ENCODE measurements at regions not wholly inside any gene's neighbourhood (a gene's known extent, or its start where the extent isn't known, plus 50 kb on each side); places are given as distances from the start of the nearest gene placed in this dataset.

DNA sequence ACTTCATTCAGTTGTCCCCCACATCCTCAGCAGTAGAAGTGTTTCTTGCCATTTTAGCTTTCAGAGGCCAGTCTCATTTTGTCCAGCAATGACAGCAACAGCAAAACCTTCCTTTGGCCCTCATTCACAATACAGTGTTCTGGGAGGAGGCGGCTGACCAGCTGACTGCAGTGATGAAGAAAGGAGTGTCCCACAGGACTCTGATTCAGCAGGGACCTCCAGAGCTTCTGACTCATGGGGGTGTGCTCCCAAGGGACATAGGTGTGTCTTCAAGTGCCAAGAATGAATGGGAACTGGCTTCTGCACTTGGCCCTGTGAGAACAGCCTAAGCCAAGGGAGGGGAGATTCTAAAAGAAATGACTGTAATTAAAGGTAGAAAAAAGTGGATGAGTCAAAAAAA, 147.0 kb upstream of the PELI1 start:
- Histone ChIP-seq H3K27ac (replicated peaks) (no peak overlapping the region), H3K4me3 (replicated peaks; ENCODE audit: insufficient read depth, low read length) (no peak overlapping the region), H3K27me3 (ENCODE audit: insufficient read depth, poor library complexity, severe bottlenecking) (no peaks in the 10 kb centered on the region)
- DNase-seq (ENCODE audit: low read depth in 1 of 2, low spot score in 1 of 2), result no peak
- TF ChIP-seq CTCF (IDR thresholded peaks at IDR 0.05; ENCODE audit: insufficient read depth, low read length) (no peak), SPI1 (IDR thresholded peaks at IDR 0.05; ENCODE audit: borderline replicate concordance, low read depth) (no peak), POLR2AphosphoS5 (IDR thresholded peaks at IDR 0.05; ENCODE audit: low read depth) (no peak), GABPA (IDR thresholded peaks at IDR 0.05; ENCODE audit: low read depth) (no peak), REST (IDR thresholded peaks at IDR 0.05; ENCODE audit: insufficient replicate concordance, low read depth) (no peak)

DNA sequence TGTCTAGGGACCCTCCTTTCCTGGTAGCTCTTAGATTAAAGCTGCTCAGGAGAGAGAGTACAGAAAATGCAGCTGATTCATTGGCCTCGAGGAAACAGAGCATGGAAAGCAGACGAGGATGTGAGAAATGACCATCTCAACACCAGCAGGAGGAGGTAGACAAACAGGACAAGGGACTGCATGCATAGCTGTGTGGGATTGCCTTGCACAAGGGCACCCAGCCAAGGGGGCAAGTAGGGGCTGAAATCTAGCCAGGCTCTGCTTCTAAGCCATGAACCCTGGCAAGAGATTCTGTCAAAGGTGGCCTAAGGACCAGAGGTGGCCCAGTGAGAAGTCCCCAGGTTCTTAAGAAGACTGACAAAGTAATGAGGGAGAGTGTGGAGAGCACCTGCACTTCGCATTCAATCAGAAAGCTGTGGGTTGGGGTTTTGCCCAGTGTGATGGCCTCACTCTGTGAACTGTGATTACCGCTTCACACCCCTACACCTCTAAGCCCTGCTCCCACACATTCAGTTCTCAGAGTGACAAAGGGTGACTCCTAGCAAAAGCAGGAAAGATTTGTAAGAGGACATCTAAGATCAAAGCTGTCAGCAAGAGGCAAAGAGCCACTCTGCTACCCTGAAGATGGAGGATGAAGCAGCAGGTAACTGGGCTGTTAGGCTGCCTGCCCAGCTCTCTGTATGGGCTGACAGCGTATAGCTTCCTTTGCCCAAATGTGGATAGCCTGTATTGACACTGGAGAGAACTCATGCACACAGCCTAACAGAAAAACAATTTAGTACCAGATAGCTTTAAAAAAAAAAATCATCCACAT, 151.3 kb upstream of the PELI1 start:
- TF ChIP-seq SPI1 (IDR thresholded peaks at IDR 0.05; ENCODE audit: borderline replicate concordance, low read depth) (no peak), GABPA (IDR thresholded peaks at IDR 0.05; ENCODE audit: low read depth) (no peak), REST (IDR thresholded peaks at IDR 0.05; ENCODE audit: insufficient replicate concordance, low read depth) (no peak), POLR2AphosphoS5 (IDR thresholded peaks at IDR 0.05; ENCODE audit: low read depth) (no peak), CTCF (IDR thresholded peaks at IDR 0.05; ENCODE audit: insufficient read depth, low read length) (no peak)
- DNase-seq (ENCODE audit: low read depth in 1 of 2, low spot score in 1 of 2), result no peak
- no peak overlapping the region for H3K27ac ChIP-seq (replicated peaks)
- H3K27me3 ChIP-seq (ENCODE audit: insufficient read depth, poor library complexity, severe bottlenecking), result no peaks in the 10 kb centered on the region
- no peak overlapping the region for H3K4me3 ChIP-seq (replicated peaks; ENCODE audit: insufficient read depth, low read length)

DNA sequence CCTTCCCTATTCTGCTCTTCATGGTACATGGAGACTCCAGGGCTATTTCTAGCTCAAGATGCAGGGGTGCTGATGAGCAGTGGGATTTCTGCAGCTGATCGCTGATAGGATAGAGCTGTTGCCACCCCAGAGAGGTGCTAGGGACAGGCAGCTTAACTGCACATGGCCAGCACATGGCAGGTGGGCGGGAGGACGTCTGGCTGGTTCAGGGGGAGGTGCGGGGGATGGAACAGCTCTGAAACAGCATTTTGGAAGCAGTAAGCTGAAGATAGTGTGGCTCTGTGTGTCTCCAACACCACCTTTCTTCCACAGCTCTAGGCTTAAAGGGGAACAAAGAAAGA, 151.9 kb upstream of the PELI1 start:
- no peak for DNase-seq (ENCODE audit: low read depth in 1 of 2, low spot score in 1 of 2)
- Histone ChIP-seq H3K27ac (replicated peaks) (no peak overlapping the region), H3K27me3 (ENCODE audit: insufficient read depth, poor library complexity, severe bottlenecking) (no peaks in the 10 kb centered on the region), H3K4me3 (replicated peaks; ENCODE audit: insufficient read depth, low read length) (no peak overlapping the region)
- no peak for TF ChIP-seq SPI1 (IDR thresholded peaks at IDR 0.05; ENCODE audit: borderline replicate concordance, low read depth)
- no peak for TF ChIP-seq GABPA (IDR thresholded peaks at IDR 0.05; ENCODE audit: low read depth)
- TF ChIP-seq POLR2AphosphoS5 (IDR thresholded peaks at IDR 0.05; ENCODE audit: low read depth), result no peak
- no peak for TF ChIP-seq REST (IDR thresholded peaks at IDR 0.05; ENCODE audit: insufficient replicate concordance, low read depth)
- no peak for TF ChIP-seq CTCF (IDR thresholded peaks at IDR 0.05; ENCODE audit: insufficient read depth, low read length)
